ENCODE measurements at regions not wholly inside any gene's neighbourhood (a gene's known extent, or its start where the extent isn't known, plus 50 kb on each side); places are given as distances from the start of the nearest gene placed in this dataset.

- Histone ChIP-seq H4K20me1 (ENCODE audit: insufficient read depth) (no peaks in the 10 kb centered on the region), H3K27me3 (ENCODE audit: insufficient read depth, low read depth, low read length) (no peaks in the 10 kb centered on the region), H3K4me3 (ENCODE audit: low read length) (no peak overlapping the region), H3K36me3 (ENCODE audit: insufficient read depth, low read length) (no peaks in the 10 kb centered on the region), H3K9me3 (ENCODE audit: low read length) (no peaks in the 10 kb centered on the region), H3F3A (ENCODE audit: insufficient read depth, low read length, poor library complexity, severe bottlenecking) (no peaks in the 10 kb centered on the region), H3K79me2 (replicated peaks; ENCODE audit: insufficient read depth, low read length) (no peaks in the 10 kb centered on the region), H3K27ac (ENCODE audit: low read length) (no peak overlapping the region), H2AFZ (ENCODE audit: low read depth, low read length) (no peak overlapping the region), H3K9me2 (ENCODE audit: insufficient read depth, low read length) (no peaks in the 10 kb centered on the region), H3K4me2 (ENCODE audit: low read length) (no peak overlapping the region), H3K9ac (ENCODE audit: low read length) (no peak overlapping the region)
- TF ChIP-seq EP300 (conservative IDR thresholded peaks at IDR 0.05; ENCODE audit: poor library complexity, severe bottlenecking) = no peak
- no peak for TF ChIP-seq RAD21 (conservative IDR thresholded peaks at IDR 0.05)
- TF ChIP-seq SMC3 (conservative IDR thresholded peaks at IDR 0.05; ENCODE audit: poor library complexity) = no peak
- no peak for TF ChIP-seq REST (IDR thresholded peaks at IDR 0.05; ENCODE audit: borderline replicate concordance)
- no peak for TF ChIP-seq MXI1 (conservative IDR thresholded peaks at IDR 0.05; ENCODE audit: poor library complexity, severe bottlenecking)
- no peak for TF ChIP-seq TAF1 (IDR thresholded peaks at IDR 0.05; ENCODE audit: low read depth)
Measured at GRCh38 chr17:20774472-20775135, 195.1 kb downstream of the CDRT15L2 start.

- H3K27me3 ChIP-seq (ENCODE audit: insufficient read depth, low read depth, low read length) = no peaks in the 10 kb centered on the region
- H3K4me3 ChIP-seq (ENCODE audit: low read length) = no peak overlapping the region
- no peak overlapping the region for H3K27ac ChIP-seq (ENCODE audit: low read length)
- TF ChIP-seq EP300 (conservative IDR thresholded peaks at IDR 0.05; ENCODE audit: poor library complexity, severe bottlenecking) (no peak), RAD21 (conservative IDR thresholded peaks at IDR 0.05) (no peak), TAF1 (IDR thresholded peaks at IDR 0.05; ENCODE audit: low read depth) (no peak), POLR2AphosphoS5 (IDR thresholded peaks at IDR 0.05) (no peak), REST (IDR thresholded peaks at IDR 0.05; ENCODE audit: borderline replicate concordance) (no peak), CTCF (IDR thresholded peaks at IDR 0.05; ENCODE audit: poor library complexity, severe bottlenecking) (no peak), EZH2 (IDR thresholded peaks at IDR 0.05; ENCODE audit: borderline replicate concordance, insufficient read depth, low read length, poor library complexity, severe bottlenecking) (no peak), SMC3 (conservative IDR thresholded peaks at IDR 0.05; ENCODE audit: poor library complexity) (no peak), MXI1 (conservative IDR thresholded peaks at IDR 0.05; ENCODE audit: poor library complexity, severe bottlenecking) (no peak)
- no peaks in the 10 kb centered on the region for H3K9me3 ChIP-seq (ENCODE audit: low read length)
- H3K4me2 ChIP-seq (ENCODE audit: low read length) = no peak overlapping the region
- H3K36me3 ChIP-seq (ENCODE audit: insufficient read depth, low read length) = no peaks in the 10 kb centered on the region
- H3K79me2 ChIP-seq (replicated peaks; ENCODE audit: insufficient read depth, low read length) = no peaks in the 10 kb centered on the region
- H3K9me2 ChIP-seq (ENCODE audit: insufficient read depth, low read length) = no peaks in the 10 kb centered on the region
- H3F3A ChIP-seq (ENCODE audit: insufficient read depth, low read length, poor library complexity, severe bottlenecking) = no peaks in the 10 kb centered on the region
- no peak overlapping the region for H3K9ac ChIP-seq (ENCODE audit: low read length)
- H4K20me1 ChIP-seq (ENCODE audit: insufficient read depth) = no peaks in the 10 kb centered on the region
- H2AFZ ChIP-seq (ENCODE audit: low read depth, low read length) = no peak overlapping the region
Measured at GRCh38 chr17:20775331-20775730, 195.8 kb downstream of the CDRT15L2 start.

Data from neural cell (in vitro differentiated cells).